ENCODE measurements at regions not wholly inside any gene's neighbourhood (a gene's known extent, or its start where the extent isn't known, plus 50 kb on each side); places are given as distances from the start of the nearest gene placed in this dataset.
"Not testable (repeated sequence)": the region's sequence is repeated elsewhere in the genome, so short reads cannot be mapped to it uniquely, and the experiment has no call there.

DNA sequence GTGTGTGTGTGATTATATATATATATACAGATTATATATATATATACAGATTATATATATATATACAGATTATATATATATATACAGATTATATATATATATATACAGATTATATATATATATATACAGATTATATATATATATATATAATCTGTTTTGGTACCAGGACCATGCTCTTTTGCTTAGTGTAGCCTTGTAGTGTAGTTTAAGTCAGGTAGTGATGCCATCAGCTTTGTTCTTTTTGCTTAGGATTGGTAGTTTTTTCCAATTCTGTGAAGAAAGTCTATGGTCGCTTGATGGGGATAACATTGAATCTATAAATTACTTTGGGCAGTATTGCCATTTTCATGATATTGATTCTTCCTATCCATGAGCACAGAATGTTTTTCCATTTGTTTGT, 318.5 kb upstream of the SETBP1 start:
- ATAC-seq, result not testable (repeated sequence)

DNA sequence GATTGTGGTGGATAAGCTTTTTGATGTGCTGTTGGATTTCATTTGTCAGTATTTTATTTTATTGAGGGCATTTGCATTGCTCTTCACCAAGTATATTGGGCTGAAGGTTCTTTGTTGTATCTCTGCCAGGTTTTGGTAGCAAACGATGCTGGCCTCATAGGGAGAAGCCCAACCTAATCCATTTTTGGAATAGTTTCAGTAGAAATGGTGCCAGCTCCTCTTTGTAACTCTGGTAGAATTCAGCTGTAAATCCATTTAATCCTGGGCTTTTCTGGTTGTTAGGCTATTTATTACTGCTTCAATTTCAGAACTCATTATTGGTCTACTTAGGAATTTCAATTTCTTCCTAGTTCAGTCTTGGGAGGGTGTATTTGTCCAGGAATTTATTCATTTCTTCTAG, 309.8 kb upstream of the SETBP1 start:
- ATAC-seq, result no peak

DNA sequence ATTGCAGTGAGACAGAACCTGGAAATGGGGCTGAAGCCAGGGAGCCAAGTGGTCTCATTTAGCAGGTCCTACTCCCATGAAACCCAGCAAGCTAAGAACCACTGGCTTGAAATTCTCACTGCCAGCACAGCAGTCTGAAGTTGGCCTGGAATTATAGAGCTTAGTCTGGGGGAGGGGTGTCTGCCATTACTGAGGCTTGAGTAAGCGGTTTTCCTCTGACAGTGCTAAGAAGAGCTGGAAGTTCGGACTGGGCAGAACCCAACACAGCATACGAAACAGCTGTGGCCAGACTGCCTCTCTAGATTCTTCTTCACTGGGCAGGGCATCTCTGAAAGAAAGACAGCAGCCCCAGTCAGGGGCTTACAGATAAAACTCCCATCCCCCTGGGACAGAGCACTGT, 305.7 kb upstream of the SETBP1 start:
- ATAC-seq, result no peak

DNA sequence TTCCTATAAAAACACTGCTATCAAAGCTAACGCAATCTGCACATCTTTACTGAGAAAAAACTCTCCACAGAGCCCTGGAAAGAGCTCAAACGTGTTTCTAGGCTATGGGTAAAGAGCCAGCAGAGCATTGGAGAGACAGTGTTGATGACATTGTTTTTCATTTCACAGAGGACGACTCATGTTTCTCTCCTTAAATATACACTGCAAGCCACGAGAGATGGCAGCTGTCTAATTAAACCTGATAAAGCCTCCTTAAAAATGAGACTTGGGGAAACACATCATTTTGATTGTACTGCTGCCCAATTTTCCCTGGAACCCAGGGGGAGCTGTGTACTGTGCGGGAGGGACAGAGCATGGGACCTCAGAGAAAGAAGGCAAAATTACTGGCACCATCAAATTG, 294.3 kb upstream of the SETBP1 start:
- ATAC-seq, result no peak

DNA sequence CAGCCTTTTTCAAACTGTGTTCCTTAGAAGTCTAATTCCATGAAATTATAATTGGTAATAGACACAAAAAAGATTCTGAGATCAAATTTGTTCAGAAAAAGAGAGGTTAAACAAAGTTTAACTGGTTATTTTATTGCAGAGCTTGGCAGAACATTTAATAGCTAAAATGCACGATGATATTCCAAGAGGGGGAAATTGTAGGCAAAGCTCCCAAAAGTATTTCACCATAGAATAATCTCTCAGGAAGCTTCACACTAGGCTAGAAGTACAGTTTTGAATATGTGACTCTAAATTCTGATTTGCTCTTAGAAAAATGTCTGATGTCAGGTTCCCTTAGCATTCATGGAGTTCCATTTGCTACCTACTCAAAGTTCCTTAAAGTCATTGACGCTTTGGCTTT, 292.4 kb upstream of the SETBP1 start:
- no peak for ATAC-seq

DNA sequence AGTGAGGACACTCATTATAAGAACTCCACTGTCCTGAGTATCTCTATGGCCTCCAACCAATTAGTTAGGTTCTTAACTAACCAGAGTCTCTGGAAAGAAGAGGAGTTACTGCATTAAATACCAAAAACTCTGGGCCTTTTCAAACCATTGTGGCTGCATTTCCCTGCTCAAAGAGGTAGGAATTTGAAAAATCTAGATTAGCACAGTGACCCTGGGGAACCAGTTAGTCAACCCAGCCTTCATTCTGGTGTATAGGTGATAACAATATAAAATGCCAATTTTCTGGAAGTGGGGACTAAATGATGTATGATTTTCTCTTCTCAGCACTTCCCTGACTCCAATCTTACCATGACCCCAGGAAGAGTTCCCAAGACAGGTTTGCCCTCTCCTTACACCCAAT, 287.8 kb upstream of the SETBP1 start:
- ATAC-seq, result no peak

DNA sequence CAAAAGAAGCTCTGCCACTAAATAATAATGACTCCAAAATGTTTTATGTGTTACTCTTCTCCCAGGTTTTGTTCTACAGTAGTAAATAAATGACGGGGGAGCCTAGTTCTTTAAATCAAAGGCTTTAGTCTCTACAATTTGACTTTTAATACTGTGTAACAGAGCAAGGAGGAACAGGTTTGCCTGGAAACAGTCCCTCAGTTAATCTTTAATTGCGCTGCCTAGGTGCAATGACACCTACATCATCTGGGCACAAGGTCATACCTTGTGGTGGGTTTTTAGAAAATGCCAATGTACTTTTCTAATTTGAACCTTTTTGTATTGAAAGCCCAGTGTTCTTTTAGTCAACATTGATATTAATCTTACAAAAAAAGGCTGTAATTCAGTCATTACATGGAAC, 287.3 kb upstream of the SETBP1 start:
- ATAC-seq, result no peak

DNA sequence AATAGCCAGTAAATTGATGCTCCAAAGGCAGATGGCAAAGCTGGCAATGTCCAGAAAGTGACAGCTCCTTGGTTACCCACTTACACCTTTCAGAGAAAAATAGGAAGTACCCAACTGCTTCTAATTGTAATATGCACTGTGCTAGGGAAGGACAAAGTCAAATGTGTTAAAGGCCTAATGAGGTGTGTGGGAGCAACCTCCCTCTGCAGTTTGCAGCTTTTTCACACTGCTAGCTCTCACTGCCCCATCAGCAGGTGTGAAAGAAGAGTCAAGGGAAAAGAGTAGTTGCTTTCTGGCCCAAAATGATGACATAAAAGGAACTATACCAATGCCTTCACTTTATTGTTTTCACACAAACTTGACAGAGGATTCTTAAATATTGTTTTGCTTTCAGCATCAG, 284.1 kb upstream of the SETBP1 start:
- no peak for ATAC-seq

DNA sequence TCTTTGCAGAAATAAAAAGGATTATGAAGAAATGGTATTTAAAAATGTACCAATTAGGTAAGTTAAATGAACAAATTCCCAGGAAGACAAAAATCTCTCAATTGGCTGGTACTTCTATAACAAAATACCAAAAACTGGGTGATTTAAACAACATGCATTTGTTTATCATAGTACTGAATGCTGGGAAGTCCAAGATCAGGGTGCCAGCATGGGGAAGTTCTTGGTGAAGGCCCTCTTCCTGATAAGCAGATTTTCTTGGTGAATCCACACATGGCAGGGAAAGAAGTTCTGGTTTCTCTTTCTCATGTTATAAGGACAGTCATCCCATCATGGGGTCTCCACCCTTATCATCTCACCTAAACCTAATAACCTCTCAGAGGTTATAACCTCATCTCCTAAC, 271.6 kb upstream of the SETBP1 start:
- ATAC-seq, result no peak

DNA sequence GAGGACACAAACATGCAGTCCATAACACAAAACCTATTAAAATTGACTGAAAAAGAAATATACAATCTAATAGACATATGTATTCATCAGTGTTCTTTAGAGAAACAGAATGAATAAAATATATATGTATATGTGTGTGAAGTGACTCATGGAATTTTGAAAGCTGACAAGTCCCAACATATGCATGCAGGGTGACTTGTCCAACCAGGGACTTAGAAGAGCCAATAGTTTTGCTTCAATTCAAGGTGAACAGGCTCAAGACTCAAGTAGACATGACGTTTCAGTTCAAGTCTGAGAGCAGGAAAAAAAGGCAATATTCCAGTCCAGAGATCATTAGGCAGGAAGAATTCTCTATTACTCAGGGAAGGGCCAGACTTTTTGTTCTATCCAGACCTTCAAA, 271.2 kb upstream of the SETBP1 start:
- ATAC-seq, result no peak

DNA sequence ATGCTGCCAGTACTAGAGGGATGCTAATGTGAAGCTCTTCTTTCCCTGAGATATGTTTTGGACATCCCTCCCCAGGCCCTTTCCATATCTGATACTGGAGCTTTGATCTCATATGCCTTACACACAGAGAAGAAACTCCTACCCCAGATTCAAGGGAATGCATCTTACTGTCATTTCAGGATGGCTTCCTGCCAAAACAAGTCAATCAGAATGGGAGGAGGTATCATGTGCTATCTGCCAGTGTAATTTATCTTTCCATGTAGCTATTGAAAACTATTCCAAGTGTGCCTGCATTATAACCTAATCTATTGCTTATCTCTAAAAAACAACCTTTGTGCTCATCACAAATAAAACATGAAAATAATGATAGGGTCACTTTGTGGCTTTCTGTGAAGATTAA, 269.9 kb upstream of the SETBP1 start:
- ATAC-seq, result no peak

DNA sequence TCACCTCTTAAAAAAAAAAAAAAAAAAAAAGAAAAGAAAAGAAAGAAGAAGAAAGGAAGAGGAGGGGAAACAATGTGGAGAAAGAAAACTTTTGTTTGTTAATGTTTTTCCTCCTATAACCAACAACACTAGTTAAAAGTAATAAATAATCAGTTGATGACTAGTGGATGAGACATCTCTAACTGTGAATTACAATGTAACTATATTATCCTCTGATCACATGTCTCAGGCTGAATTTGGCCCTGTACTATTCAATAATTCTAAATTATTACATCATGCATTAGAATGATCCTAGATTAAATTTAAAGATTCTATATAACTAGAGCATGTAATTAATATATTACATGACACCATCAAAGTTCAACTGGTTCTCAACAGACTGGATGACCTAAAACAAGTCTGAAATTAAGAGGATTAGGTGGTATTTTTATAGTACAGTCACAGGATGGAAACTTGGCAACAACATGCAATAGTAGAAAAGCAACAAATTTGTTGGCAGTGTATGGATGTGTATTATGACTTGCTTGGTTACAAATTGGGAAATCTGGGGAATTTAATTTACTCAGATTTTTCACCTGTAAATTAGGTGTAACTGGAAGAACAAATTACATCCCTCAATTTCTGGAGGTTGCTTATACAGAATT, 269.3 kb upstream of the SETBP1 start:
- ATAC-seq, result no peak

DNA sequence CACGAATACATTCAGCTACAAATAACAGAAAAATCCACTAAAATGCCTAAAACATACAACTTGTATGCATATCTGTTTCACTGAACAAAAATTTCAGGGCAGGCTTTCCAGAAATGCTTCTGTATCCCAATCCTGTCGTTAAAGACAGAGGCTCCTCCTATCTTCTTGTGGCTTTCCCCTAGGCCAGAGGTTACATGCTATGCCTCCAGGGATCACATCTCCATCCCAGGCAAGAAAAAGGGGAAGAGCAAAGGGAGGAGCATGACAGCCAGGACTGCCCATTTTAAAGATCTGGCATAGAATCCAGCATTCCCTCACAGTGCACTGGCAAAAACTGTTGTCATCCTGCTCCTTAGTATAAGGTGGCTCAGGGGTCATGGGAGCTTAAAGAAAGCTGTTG, 268.7 kb upstream of the SETBP1 start:
- no peak for ATAC-seq

DNA sequence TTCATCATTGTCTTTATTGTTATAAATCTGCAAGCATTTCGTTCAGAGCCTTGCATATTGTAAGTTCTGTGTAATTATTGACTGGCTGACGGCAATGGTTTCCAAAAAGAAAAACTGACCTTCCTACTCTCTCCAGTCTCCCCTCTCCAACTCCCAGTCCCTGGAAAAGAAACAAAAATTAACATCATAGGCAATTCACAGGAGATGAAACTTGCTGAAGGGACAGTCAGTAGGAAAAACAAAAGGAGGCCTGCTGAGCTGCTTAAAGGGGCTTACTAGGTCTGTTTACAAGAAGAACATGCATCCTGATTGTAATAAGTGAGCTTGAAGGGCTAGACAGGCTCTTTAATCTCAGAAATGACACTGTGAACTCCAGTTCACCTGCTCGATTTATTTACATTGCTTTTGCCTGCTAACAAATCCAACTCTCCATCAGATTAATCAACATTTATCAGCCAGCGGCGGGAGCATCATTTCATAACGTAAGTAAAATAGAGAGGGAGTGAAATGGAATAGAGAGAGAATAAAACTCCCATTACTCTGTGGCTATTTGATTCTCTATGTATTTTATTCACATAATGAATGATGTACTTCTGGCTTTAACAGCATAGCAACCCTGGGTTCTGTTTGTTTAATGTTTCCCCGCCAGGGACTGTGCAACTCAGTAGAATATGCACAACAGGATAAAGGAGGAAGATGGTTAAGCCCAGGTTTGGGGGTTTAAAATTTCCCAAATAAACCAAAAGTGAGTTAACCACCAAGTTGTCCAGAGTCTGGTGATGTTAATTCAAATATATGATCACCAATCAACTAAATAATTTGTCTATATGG, 256.7 kb upstream of the SETBP1 start:
- ATAC-seq, result no peak

DNA sequence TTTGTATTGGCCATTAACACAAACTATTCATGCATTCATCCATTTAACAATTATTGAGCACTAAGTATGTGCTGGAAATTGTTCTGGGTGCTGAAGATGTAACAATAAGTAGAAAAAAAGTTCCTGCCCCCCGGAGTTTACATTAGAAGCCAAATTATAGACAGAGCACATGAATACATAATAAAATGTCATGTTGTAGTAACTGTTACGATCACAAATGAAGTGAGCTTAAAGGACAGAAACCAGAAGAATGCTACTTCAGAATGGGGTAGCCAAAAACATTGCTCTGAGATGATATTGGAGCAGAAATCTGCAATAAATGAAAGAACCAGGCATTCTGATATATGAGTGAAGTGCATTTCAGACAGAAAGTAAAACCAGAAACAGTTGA, 256.0 kb upstream of the SETBP1 start:
- no peak for ATAC-seq

DNA sequence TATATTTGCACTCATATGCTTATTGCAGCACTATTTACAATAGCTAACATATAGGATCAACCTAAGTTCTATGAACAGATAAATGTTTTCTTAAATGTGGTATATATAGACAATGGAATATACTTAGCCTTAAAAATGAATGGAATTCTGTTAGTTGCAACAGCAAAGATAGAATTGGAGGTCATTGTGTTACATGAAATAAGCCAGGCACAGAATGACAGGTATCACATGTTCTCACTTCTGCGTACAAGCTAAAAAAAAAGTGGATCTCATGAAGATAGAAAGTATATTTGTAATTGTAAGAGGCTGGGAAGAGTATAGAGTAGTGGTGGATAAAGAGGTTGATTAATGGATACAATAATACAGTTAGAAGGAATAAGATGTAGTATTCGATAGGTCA, 255.5 kb upstream of the SETBP1 start:
- ATAC-seq, result no peak

DNA sequence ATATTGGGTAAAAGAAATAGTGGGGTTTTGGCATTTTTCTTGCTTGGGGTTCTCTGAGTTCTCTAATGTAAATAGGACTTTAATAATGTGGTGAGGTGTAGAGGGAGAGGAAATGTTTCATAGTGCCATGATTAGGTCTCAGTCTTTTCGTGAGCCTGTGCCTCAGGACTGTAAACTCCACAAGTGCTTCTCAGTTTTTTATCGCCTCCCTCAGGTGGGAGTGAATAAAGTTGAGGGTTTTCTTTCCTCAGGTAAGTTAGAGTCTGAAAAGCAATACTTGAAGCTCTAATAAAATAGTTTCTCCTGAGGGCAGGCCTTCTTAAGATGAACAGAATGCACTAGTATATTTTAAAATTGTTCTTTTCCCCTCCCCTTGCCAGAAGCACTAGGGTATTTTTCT, 243.1 kb upstream of the SETBP1 start:
- no peak for ATAC-seq

DNA sequence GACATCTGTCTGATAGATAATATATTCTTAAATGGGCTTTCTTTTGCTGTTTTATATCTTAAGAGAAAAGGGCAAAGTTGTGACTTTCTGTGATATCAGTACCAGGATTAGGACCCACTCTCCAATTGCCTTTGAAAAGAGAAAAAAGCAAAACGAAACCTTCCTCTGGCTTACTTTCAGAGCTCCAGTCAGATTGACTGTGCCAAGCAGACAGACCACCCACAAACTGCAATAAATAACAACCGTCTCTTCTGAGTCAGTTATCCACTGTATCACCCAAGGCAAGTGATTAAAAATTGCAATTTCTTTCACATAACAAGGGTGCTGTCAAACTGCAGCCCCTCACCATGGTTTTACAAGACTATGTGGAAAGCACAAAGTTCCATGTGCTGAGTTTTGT, 230.5 kb upstream of the SETBP1 start:
- ATAC-seq, result no peak

DNA sequence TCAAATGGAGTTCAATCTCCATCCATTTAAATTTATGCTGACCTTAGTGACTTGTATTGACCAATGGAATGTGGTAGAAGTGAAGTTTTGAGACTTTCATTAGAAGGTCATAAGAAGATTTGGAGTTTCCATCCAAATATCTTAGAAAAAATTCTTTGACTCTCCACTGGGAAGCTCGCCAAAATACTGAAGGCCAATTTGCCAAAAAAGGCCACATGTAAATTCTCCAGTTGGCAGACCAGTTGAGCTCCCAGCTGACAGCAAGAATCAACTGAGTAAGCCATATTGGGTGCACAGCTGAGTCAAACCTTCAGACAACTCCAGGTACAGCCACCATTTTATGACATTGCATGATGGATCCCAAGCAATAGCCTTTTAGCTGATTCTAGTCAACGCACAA, 228.3 kb upstream of the SETBP1 start:
- no peak for ATAC-seq

DNA sequence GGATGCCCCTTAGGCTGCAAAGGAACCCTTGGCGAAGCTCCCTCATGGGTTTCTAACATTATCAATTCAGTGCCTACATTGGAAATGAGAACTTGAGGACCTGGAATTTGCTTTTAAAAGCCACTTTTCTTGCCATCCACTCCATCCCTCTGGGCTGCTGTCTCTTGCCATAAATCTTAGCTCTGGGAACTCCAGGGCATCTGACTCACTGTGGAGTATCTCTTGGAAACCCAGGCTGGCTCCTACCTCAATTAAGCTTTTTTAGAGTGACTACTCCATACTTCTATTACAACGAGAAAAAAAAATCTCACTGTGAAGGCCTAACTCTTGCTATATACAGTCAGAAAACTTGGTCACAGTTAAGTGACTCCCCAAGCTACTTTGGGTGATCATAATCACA, 227.2 kb upstream of the SETBP1 start:
- no peak for ATAC-seq

DNA sequence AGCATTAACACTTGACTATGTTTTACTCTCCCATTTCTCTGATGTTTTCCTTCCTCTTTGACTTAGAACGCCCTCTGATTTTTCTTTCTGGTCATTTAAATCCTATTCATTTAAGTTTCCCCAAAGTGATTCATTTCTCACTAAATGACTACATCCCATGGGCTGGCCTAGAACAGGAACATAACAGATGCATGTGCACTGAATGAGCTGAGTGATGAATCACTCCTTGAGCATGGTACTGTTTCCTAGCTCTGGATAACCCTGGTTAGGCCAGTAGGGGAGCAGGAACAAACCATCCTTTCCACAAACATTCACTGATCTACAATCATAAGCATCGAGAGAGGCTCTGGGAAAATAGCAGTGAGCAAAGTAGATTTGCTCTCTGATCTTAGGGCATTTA, 221.9 kb upstream of the SETBP1 start:
- ATAC-seq, result no peak

DNA sequence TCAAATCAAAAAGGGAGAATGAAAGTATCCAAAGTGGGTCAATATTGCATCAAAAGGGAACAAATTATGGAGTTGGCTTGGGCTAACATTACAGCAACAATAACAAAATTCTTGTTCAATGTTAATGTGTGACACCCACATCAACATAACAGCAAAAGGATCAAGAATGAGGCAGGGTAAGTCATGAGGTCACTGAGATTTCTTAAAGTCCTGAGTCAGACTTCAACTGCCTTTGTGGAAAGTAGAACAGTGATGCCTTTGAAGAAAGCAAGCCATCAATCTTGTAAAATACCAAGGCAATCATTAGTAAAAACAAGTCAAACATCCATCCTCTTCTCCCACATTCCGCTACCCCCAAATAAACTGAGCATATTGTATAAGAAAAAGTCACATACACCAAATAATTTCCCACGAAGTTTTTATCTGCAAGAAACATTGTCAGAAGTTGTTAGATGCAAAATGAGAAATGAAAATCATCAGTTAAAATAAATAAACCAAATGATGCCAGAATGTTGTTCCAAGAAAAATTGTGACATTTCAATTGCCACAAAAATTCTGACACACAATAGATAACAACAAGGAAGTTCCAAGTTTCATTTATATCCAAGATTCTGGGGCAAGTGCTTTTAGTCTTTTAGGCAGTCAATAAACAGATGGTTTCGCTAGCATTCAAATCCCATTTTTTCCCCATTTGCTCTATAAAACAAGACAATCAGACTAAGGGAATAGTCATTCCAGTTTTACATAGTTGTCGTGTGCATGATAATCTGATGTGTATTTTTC, 216.1 kb upstream of the SETBP1 start:
- ATAC-seq, result no peak

DNA sequence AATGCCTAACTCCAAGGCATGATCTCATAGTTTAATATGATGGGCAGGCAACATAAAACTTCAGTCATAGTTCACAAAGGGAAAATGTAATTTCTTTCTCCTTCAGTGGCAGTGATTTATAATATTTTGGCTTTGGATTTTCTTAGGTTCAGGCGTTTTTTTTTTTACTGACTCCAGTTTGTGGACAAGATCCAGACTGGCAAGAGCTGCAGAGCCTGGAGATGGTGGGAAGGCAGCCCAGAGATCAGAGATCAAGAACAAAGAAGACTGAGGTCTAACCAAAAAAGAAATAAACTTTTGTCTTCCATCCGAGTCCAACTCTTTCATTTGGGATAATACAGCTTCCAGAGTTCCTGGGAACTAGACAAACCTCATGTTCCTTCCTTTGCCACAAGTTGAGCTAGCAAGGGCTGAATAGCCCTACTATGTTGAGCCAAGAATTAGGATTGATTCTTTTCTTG, 215.3 kb upstream of the SETBP1 start:
- ATAC-seq, result no peak

DNA sequence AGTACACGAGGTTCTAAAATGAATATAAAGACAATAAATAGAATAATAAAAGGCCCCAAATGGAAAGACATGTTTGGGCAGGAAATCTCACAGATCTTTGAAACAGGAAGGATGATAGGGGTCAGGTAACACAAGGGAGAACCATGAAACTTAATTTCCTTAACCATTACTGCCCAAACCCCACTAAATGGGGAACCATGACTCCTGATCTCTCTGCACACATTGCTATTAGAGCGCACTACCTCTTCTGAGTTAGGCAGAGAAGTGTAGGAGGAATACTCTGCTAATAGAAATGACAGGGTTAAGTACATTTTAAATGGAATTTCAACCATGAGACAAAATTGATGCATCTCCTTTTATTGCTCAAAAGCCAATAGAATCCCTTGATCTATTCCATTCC, 213.7 kb upstream of the SETBP1 start:
- no peak for ATAC-seq
